ENCODE measurements at regions not wholly inside any gene's neighbourhood (a gene's known extent, or its start where the extent isn't known, plus 50 kb on each side); places are given as distances from the start of the nearest gene placed in this dataset.

DNA sequence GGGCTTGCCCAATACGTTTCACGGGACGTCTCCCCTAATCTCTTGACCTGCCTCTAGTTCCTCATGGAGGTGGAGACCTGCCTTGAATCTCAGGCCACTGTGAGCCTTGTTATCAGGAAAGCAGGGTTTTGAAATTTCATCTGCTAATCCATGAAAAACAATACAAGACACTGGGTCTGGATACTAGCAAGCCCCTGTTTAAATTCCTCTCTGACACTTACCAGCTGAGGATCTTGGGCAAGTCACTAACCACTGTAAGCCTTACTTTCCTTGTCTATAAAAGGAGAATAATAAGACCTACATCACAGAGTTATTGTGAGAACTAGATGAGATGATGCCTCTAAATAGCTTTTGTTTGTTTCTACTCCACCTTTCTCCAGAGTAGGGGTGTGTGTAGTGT lies 303.6 kb downstream of the FGFR2 start:
- H3K4me3 ChIP-seq (ENCODE audit: low read depth, low read length), result no peak overlapping the region
- TF ChIP-seq, protein P1, sequence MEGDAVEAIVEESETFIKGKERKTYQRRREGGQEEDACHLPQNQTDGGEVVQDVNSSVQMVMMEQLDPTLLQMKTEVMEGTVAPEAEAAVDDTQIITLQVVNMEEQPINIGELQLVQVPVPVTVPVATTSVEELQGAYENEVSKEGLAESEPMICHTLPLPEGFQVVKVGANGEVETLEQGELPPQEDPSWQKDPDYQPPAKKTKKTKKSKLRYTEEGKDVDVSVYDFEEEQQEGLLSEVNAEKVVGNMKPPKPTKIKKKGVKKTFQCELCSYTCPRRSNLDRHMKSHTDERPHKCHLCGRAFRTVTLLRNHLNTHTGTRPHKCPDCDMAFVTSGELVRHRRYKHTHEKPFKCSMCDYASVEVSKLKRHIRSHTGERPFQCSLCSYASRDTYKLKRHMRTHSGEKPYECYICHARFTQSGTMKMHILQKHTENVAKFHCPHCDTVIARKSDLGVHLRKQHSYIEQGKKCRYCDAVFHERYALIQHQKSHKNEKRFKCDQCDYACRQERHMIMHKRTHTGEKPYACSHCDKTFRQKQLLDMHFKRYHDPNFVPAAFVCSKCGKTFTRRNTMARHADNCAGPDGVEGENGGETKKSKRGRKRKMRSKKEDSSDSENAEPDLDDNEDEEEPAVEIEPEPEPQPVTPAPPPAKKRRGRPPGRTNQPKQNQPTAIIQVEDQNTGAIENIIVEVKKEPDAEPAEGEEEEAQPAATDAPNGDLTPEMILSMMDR (conservative IDR thresholded peaks at IDR 0.05; ENCODE audit: low read depth, low read length), result no peak
- no peak for DNase-seq (ENCODE audit: low read depth)

DNA sequence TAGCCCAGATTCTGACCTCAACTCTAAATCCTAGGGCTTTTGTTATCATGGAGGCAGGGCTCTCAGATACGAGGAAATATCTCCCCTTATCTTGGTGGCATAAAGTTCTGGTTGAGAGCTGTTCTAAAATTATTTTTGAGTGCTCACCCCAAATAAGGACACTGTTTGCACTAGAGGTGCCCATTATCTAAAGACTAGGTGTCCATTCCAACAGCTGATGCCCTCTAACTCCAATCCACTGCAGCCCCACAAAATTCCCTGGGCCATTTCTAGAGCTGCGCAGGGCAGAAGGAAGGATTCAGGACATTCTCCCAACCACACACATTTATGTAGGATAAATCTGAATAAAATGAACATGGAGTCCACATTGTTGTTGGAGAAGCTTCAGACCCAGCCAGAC lies 301.9 kb downstream of the FGFR2 start:
- H3K4me3 ChIP-seq (ENCODE audit: low read depth, low read length), result no peak overlapping the region
- DNase-seq (ENCODE audit: low read depth), result no peak
- TF ChIP-seq, protein P1 (conservative IDR thresholded peaks at IDR 0.05; ENCODE audit: low read depth, low read length), result no peak

DNA sequence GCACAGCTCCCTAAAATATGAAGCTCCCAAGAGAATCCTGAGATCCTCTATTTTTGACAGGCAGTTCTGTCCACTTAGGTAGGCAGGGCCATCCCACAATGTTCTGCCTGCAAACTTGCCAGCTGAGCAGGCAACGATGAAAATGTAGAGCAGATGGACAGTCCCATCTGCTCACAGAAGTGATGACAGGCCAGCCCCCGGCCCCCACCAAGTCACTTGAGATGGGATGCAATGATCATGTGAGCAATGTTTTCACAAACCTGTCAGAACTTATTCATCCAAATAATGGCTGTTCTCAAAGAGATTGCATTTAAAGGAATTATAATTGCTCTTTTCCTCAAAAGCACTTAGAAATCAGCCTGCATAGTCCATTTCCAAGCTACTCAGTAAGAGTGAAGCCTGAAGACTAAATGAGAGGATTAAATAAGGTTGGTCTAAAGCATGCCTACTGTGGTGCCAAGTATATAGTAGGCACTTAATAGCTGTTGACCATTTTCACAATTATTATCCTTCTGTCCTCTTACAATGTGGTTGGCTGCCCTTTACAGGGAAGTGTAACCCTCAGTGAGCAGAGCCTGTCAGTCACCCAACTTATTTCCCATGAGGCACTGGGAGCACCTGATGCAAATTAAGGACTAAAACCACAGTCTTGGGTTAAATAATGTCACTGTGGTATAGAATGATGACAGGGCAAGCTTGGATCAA lies 301.2 kb downstream of the FGFR2 start:
- TF ChIP-seq, protein P1 (conservative IDR thresholded peaks at IDR 0.05; ENCODE audit: low read depth, low read length), result no peak
- no peak overlapping the region for H3K4me3 ChIP-seq (ENCODE audit: low read depth, low read length)
- DNase-seq (ENCODE audit: low read depth), result no peak

DNA sequence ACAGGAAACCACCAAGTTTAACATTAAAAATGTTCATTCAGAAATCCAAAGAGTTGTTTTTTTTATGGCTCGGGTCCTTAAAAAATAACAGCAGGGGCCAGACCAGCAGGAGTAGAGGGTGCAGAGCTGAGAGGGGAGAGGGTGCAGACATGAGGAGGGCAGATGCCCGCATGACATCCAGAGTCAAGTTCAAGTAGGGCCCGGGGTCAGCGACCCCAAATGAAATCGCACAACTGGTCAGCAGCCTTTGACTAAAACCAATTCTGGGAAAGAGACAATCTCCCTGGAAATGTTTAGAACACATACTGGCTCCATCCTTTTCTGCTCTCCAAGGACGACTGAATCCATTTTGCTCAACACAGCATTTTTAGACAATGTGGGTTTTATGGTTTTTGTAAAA lies 297.5 kb downstream of the FGFR2 start:
- no peak for DNase-seq (ENCODE audit: low read depth)
- H3K4me3 ChIP-seq (ENCODE audit: low read depth, low read length), result no peak overlapping the region
- TF ChIP-seq, protein P1 (conservative IDR thresholded peaks at IDR 0.05; ENCODE audit: low read depth, low read length), result no peak

DNA sequence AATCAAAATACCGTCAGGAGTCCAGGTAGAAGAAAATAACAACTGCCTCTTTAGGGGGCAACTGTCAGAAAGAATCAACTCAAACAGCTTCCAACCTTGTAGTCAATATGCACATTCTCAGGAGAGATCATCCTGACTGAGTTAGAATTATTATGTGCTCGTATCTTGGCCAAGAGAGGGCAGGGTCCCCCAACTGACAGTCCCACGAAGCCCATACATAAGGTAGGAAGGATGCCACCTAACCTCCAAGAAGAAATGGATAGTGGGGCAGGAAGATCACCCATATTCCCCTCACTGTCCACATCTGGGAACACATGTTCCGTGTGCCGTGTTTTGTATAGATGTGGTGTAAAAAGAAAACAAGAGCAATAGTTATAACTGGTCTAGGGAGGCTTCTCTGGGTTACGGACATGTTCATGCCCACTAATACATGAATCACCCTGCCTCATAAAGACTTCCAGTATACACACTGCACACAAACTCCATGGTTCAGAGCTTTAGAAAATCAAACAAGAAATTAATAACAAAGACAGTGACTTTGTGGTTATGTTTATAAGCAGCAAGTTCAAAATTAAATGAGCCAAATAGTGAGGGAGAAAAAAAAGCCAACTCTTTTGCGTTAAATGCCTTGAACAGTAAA lies 295.6 kb downstream of the FGFR2 start:
- TF ChIP-seq, protein P1 (conservative IDR thresholded peaks at IDR 0.05; ENCODE audit: low read depth, low read length), result no peak
- no peak for DNase-seq (ENCODE audit: low read depth)

DNA sequence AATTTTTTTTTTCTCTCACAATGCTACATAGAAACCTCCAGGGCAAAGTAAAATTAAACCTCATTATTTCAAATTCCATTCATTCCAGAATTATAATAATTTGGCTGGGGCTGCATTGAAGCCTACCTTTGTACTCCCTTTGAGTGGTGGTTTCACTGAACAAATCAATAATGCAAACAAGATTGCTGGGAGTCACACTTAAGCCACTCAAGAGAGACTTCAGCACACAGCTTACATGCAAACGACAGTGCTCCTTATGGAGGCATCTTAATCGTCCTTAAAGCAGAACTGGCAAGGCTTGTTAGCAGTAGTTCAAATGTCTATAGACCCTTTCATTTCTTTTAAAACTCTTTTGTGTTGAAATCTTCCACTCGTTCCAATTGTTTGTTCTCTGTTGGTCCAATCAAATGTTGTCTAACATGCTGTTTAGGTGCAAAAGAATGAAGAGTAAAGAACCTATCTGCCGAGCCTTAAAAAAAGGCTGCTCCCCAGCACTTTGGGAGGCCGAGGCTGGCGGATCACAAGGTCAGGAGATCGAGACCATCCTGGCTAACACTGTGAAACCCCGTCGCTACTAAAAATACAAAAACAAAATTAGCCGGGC lies 294.9 kb downstream of the FGFR2 start:
- H3K4me3 ChIP-seq (ENCODE audit: low read depth, low read length), result no peak overlapping the region
- TF ChIP-seq, protein P1 (conservative IDR thresholded peaks at IDR 0.05; ENCODE audit: low read depth, low read length), result no peak
- DNase-seq (ENCODE audit: low read depth), result no peak

More for the DNA sequence above, 295.6 kb downstream of the FGFR2 start:
- H3K4me3 ChIP-seq (ENCODE audit: low read depth, low read length), result no peak overlapping the region

All from choroid plexus epithelial cell (primary cell).